ENCODE measurements at regions not wholly inside any gene's neighbourhood (a gene's known extent, or its start where the extent isn't known, plus 50 kb on each side); places are given as distances from the start of the nearest gene placed in this dataset.

DNA sequence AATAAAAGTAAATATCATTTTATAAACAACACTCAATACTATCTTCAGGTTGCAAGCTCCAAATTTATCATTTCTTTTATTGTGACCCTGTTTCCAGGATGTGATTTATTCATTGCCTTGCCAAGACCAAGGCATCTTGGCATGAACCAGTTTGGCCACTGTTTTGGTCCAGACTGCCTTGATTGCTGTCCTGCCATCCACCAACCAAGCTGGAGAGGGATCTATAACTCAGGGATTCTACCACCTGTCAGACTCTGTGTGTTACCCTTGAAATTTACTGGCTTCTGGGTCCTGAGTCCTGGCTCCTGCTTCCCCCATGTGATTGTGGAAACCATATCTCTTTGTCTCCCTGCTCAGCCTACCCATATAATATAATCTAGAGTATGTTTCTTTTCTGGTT is 343.0 kb downstream of the GPAM start:
- TF ChIP-seq CTCF (IDR thresholded peaks at IDR 0.05) = no peak
- ATAC-seq = no peak
- DNase-seq = no peak
- H3K27me3 ChIP-seq (ENCODE audit: insufficient read depth in 3 of 3, low read length in 2 of 3) = no peaks in the 10 kb centered on the region
- intact Hi-C loops (cut with DNase I) = no loop called here
- no peaks in the 10 kb centered on the region for H3K36me3 ChIP-seq (ENCODE audit: insufficient read depth in 1 of 2, low read depth in 1 of 2)
- no peak overlapping the region for H3K27ac ChIP-seq
- no peak overlapping the region for H3K4me3 ChIP-seq
- no peaks in the 10 kb centered on the region for H3K4me1 ChIP-seq
- no peaks in the 10 kb centered on the region for H3K9me3 ChIP-seq

DNA sequence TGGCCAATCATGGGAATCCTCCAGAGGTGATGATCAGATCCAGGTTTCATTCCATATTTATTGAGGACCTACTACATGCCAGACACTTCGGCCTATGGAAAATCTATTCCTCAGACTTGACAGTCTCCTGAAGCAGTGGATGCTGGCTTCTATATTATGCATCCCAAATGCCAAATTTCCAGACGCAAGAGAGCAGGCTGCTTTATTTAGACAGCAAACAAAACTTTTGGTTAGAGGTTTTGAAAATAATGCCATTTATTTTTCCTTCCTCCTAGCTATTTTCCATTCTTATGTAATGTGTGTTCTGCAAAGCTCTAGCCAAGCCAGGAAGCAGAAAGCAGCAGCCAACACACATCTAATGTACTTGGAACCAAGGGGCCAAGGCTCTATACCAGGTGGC is 330.8 kb downstream of the GPAM start:
- peaks cover 0 to 2% (median 0%) of the 10 kb centered on the region in 3 donors for H3K27me3 ChIP-seq (ENCODE audit: insufficient read depth in 3 of 3, low read length in 2 of 3)
- DNase-seq = no peak
- no peak overlapping the region for H3K4me3 ChIP-seq
- no peak for ATAC-seq
- H3K9me3 ChIP-seq = no peaks in the 10 kb centered on the region
- 80 to 86% (median 85%) methylated on average over 2 of the region's 2 CpGs for WGBS, 3 donors
- H3K4me1 ChIP-seq = no peaks in the 10 kb centered on the region
- intact Hi-C loops (cut with DNase I) = no loop called here
- no peak overlapping the region for H3K27ac ChIP-seq
- no peak for TF ChIP-seq CTCF (IDR thresholded peaks at IDR 0.05)
- H3K36me3 ChIP-seq (ENCODE audit: insufficient read depth in 1 of 2, low read depth in 1 of 2) = no peaks in the 10 kb centered on the region

GRCh38 chr10:111856631-111857030 is 326.9 kb downstream of the GPAM start:
- H3K27me3 ChIP-seq (ENCODE audit: insufficient read depth in 3 of 3, low read length in 2 of 3) = peaks cover 0 to 2% (median 2%) of the 10 kb centered on the region in 3 donors
- no peaks in the 10 kb centered on the region for H3K4me1 ChIP-seq
- no peaks in the 10 kb centered on the region for H3K36me3 ChIP-seq (ENCODE audit: insufficient read depth in 1 of 2, low read depth in 1 of 2)
- TF ChIP-seq CTCF (IDR thresholded peaks at IDR 0.05) = peak; percentile 10
- 37 to 61% (median 51%) methylated on average over 3 of the region's 3 CpGs for WGBS, 3 donors
- H3K27ac ChIP-seq = no peak overlapping the region
- H3K9me3 ChIP-seq = no peaks in the 10 kb centered on the region
- intact Hi-C loops (cut with DNase I) = no loop called here
- no peak overlapping the region for H3K4me3 ChIP-seq
- DNase-seq (no peak), ATAC-seq (no peak)

- intact Hi-C loops (cut with DNase I) = no loop called here
- 65 to 72% (median 66%) methylated on average over 3 of the region's 3 CpGs for WGBS, 3 donors
- H3K36me3 ChIP-seq (ENCODE audit: insufficient read depth in 1 of 2, low read depth in 1 of 2) = no peaks in the 10 kb centered on the region
- no peaks in the 10 kb centered on the region for H3K9me3 ChIP-seq
- H3K4me1 ChIP-seq = no peaks in the 10 kb centered on the region
- H3K4me3 ChIP-seq = no peak overlapping the region
- ATAC-seq (no peak), DNase-seq (no peak)
- H3K27me3 ChIP-seq (ENCODE audit: insufficient read depth in 3 of 3, low read length in 2 of 3) = peaks cover 0 to 2% (median 0%) of the 10 kb centered on the region in 3 donors
- no peak for TF ChIP-seq CTCF (IDR thresholded peaks at IDR 0.05)
- H3K27ac ChIP-seq = no peak overlapping the region
These were observed 318.0 kb downstream of the GPAM start for GRCh38 chr10:111865550-111865949.

DNA sequence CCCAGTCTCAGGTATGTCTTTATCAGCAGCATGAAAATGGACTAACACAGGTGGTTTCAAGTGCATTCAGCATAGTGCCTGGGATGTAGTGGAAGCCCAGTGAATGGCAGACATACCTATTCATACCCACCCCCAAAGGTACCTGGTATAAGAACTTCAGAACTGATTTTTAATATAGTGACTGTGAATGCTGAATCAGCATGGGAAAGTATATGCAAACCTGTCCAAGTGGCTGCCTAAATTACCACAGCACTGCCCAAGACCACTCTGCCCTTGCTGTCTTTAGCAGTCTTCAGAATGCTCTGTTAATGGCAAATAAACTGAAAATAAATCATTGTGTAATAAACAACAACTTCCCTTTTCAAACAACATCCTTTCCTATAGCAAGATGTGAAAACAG is 312.1 kb downstream of the GPAM start:
- Histone ChIP-seq H3K4me3 (no peak overlapping the region), H3K9me3 (no peaks in the 10 kb centered on the region), H3K36me3 (ENCODE audit: insufficient read depth in 1 of 2, low read depth in 1 of 2) (no peaks in the 10 kb centered on the region), H3K4me1 (no peaks in the 10 kb centered on the region), H3K27me3 (ENCODE audit: insufficient read depth in 3 of 3, low read length in 2 of 3) (no peaks in the 10 kb centered on the region), H3K27ac (no peak overlapping the region)
- DNase-seq (no peak), ATAC-seq (no peak)
- TF ChIP-seq CTCF (IDR thresholded peaks at IDR 0.05) = no peak
- intact Hi-C loops (cut with DNase I) = no loop called here
